HG02623 (cell line): ENCODE measurements at regions not wholly inside any gene's neighbourhood (a gene's known extent, or its start where the extent isn't known, plus 50 kb on each side); places are given as distances from the start of the nearest gene placed in this dataset.
"Not testable (repeated sequence)": the region's sequence is repeated elsewhere in the genome, so short reads cannot be mapped to it uniquely, and the experiment has no call there.

Source experiments
- ATAC-seq: cut with Tn5 transposase; IDR thresholded peaks from one replicate; pipeline ENCODE4 v1.9.1; 2021; ENCODE audit warnings: moderate library complexity; ENCODE audit not compliant: unreplicated experiment

DNA sequence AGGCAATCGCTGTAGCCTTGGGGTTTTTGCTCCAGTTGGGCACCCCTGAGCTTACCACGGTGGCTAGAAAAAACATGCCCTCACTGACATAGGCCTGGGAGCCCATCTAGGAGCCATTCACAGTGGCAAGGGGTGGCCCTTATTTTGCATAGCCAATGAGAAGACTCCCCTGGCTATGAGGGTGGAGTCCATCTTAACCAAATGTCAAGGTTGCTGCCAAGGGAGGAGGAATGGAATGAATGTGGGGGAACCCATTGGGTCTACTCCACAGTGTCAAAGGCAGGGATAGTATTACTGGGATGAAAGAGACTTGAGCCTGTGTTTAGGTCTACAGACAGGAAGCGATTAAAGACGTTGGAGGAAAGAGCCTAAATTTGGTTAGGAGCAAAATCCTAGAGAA lies 295.7 kb upstream of the PLGLB2 start:
- not testable (repeated sequence) for ATAC-seq

GRCh38 chr2:87452861-87453260 lies 295.0 kb upstream of the PLGLB2 start:
- ATAC-seq: not testable (repeated sequence)

GRCh38 chr2:87453965-87454364 lies 293.9 kb upstream of the PLGLB2 start:
- not testable (repeated sequence) for ATAC-seq

DNA sequence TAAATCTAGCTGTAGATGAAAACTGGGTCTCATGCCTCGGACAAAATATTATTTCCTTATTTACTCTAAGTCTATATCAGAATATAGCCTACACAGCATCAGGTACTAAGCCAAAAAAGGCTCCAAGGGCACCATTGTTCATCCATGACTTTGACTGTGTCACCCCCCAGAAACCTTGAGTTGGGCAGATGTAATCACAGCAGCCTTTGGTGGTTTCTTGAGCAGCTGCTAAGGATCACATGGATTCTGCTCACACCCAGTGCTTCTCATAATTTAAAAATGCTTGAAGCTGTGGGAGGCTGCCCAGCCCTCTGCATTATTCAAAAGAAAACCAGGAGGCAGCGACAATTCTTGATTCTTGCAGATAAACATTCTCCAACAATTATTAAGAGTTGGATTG lies 293.5 kb upstream of the PLGLB2 start:
- ATAC-seq: not testable (repeated sequence)

DNA sequence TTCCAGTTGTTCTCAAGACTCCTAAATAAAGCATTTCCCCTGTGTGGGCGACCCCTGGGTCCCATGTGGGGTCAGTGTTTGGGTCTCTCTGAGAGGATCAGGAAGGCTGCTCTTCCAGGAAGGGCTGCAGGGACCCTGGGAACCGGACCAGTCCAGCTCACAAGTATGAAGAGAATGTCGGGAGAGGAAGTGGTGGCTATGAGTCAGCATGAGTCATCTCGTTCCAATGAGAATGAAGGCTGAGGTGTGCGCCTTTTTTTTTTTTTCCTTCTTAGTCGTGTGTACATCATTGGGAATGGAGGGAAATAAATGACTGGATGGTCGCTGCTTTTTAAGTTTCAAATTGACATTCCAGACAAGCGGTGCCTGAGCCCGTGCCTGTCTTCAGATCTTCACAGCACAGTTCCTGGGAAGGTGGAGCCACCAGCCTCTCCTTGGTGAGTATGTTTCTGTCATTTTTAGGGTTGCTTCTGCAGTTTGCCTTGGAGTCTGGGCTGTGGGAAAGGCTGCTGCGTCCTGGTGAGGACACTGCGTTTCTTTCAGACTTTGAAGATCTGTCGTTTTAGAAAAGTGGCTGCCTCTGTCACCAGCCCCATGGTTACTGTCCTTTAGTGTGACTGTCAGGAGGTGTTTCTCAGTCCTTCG lies 292.6 kb upstream of the PLGLB2 start:
- peak; percentile 51 for ATAC-seq

- peak; percentile 33 for ATAC-seq
Observed at GRCh38 chr2:87455854-87456249, 292.0 kb upstream of the PLGLB2 start.

DNA sequence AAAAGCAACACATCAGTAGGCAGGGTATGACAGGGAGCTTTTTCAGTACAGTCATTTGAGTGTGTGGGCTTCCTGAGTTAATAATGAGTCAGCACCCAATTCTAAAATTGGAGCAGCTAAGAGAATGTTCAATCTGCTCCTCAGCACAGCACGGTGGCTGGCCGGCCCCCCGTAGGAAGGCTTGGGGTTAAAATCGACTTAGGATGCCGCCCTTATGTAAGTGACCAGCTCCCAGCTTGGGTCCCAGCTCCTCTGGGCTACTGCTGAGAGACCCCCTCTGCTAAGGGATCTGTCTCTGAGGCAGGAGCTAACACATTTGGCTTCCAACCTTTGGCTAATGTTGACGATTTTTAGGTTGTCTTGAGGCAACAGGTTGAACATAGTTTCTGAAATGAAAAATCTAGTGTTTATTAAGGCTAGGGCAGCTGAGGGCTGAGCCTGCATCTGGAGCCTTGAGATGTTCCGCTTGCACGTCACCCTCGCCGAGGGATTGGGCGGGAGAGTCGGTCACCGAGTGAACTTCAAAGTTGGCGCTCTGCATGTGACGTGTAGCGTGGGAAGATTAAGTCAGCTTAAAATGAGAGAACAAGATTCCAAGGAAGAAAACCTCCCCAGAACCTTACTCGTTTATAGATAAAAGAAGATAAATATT lies 291.3 kb upstream of the PLGLB2 start:
- peak; percentile 60 for ATAC-seq

GRCh38 chr2:87457129-87457499 lies 290.8 kb upstream of the PLGLB2 start:
- ATAC-seq: not testable (repeated sequence)

GRCh38 chr2:87458938-87459337 lies 288.9 kb upstream of the PLGLB2 start:
- ATAC-seq: not testable (repeated sequence)

DNA sequence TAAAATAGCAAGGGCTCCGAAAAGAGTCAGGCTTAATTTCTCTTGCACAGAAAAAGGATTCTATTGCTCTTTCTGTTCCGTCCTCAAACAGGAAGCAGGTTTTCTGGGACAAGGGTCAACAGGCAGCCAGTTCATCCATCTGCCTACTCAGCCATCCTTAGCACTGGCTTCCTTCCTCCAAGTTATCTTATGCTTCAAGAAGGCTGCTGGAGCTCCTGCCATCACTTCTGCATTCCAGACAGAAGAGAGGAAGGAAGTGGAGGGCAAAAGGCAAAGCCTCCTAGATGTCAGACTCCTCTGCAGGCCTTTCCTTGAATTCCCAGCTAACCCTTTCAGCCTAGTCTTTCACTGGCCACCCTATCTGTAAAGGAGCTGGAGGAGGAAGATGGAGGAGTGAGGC lies 287.8 kb upstream of the PLGLB2 start:
- not testable (repeated sequence) for ATAC-seq

GRCh38 chr2:87460662-87461061 lies 287.2 kb upstream of the PLGLB2 start:
- ATAC-seq: not testable (repeated sequence)

DNA sequence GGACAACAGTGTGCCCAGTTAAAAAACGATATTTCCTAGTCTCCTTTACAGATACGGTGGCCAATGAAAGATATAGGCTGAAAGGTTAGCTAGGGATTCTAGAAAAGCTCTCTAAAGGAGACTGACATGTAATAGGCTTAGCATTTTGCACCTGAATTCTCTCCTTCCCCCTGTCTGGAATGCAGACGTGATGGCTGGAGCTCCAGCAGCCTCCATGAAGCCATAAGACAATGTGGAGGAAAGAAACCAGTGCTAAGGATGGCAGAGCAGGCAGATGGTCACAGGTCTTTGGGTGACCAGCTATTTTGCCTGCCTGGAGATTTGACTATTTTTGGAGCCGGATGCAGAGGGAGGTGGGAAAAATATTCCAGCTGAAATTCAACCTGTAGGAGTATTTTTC lies 286.2 kb upstream of the PLGLB2 start:
- ATAC-seq: not testable (repeated sequence)

DNA sequence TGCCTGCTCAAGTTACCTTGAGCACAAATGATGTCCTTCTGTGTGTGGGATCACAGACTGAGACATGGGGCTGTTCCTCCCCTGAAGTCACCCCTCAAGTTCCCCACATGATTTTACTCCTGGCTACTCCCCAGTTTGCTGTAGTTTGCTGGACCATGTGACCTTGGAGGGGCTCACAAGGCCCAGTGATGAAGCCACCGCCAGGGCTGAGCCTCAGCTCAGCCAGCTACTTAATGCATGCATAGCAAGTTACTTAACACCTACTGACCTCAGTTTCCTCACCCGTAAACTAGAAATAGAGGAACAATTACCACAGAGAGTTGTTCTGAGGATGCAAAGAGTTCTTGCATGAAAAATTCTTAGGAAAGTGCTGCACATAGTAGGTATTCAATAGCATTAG lies 283.7 kb upstream of the PLGLB2 start:
- ATAC-seq: not testable (repeated sequence)

GRCh38 chr2:87465730-87466129 lies 282.2 kb upstream of the PLGLB2 start:
- ATAC-seq: not testable (repeated sequence)

- ATAC-seq: peak; percentile 48
Observed at GRCh38 chr2:87466591-87467120, 281.2 kb upstream of the PLGLB2 start.

GRCh38 chr2:87468429-87468981 lies 279.4 kb upstream of the PLGLB2 start:
- ATAC-seq: not testable (repeated sequence)

DNA sequence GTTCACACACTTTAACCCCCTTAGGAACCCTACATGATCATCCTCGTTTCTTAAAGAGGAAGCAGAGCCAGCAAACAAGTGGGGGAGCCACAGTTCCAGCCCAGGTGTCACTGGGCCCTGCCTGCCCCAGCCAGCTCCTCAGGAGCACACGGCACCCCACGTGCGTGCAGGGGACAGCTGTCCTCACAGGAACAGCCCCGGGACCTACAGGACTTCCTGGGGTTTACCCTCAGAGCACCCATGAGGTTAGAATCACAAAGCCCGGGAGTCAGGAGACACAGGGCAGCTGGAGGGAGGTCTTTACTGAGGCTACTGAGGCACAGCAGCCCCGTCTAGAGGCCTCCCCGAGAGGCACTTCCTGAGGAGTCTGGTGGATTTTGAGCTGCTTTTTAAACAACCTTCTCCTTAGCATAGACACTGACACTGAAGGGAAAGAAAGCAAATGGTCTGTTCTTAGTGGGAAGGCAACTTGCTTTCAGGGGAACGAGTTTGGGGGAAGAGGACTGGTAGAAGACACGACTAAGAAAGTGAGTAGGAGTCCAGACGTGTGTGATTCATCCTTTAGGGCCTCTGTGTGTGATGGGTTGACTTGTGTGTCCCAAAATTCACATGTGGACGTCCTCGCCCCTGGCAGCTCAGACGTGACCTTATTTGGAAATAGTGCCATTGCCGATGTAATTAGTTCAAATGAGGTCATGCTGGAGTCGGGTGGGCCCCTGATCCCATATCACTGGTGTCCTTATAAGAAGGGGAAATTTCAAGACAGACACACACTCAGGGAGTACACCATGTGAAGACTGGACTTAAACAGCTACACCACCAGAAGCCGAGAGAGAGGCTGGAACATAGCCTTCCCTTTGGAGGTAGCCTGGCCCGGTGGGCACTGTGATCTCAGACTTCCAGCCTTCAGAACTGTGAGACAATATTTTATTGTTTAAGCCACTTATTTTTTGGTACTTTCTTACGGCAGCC lies 278.4 kb upstream of the PLGLB2 start:
- peak; percentile 43 for ATAC-seq

DNA sequence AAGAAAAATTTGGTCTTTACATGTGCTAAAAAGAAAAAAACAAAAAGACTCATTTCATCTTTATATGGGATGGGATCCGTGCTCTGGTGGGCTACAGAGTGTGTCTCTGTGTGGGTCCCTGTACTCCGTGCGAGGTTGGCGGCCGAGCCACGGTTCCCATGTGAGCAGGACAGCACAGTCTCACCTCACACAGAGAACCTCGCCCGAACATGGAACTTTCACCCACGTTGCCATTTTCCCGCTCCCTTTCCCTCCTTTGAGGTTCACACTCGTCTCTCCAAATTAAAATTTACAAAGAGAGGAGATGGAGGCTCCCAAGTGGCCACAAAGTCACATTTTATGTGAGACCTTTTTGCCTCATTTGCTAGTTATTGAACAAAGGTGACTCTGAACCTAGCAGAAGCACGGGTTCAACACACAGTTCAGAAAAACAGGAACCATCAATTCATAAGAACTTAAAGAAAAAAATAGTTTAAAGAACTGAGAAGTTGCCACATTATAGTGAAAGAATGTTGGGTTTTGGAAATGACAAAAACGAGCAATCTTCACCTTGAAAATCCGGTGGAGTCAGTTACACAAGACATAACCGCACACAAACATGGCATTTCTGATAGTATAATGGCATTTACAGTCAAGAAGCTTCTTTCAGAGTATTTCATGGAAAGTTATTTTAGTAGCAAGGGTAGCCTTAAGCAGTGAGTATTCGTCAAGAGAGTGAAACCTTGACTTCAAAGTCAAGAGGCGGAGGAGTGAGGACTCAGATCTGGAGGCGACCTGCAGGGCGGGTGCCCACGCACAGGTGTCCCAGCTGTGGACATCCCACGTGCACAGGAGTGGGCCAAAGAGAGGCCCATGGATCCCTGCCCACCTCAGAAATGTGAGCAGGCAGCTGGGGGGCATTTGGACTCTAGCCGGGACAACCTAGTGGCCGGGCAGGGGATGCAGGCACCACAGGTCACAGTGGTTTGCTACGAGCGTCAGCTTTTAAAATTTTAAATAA lies 277.2 kb upstream of the PLGLB2 start:
- ATAC-seq: peak; percentile 30

DNA sequence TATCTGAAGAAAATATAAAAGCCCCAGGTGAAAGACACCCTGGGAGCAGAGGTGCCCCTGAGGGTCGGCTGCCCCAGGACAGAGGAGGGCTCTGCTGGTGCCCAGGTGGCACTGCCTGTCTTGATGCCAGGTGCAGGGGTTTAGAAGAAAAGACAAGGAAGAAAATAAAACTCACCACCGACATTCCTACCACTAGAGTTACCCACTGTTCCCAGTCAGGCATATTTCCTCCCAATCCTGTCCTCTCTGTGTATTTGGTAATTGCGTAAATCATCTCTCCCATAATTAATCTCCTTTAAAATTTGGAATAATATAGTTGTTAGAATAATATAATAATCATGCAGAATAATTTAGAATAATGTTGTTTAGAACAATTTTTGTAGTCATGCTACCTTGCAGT lies 276.4 kb upstream of the PLGLB2 start:
- not testable (repeated sequence) for ATAC-seq
